ENCODE measurements at regions not wholly inside any gene's neighbourhood (a gene's known extent, or its start where the extent isn't known, plus 50 kb on each side); places are given as distances from the start of the nearest gene placed in this dataset.

GRCh38 chr14:86885280-86885679 is 1107.7 kb downstream of the GALC start:
- Histone ChIP-seq H3K27me3 (ENCODE audit: control insufficient read depth, insufficient read depth, low read length) (no peaks in the 10 kb centered on the region), H3K4me3 (ENCODE audit: low read depth in 2 of 2, low read length in 2 of 2) (no peak overlapping the region), H3K36me3 (ENCODE audit: control insufficient read depth, insufficient read depth, low read length) (no peaks in the 10 kb centered on the region), H3K27ac (ENCODE audit: low read length) (no peak overlapping the region), H3K9me3 (ENCODE audit: control insufficient read depth, insufficient read depth, low read depth, low read length) (no peaks in the 10 kb centered on the region), H3K4me1 (ENCODE audit: control insufficient read depth, insufficient read depth, low read length) (no peaks in the 10 kb centered on the region)
- DNase-seq (ENCODE audit: low read depth, low spot score) (no peak), ATAC-seq (no peak)
- ChIA-PET CTCF (no interaction called here), POLR2A (no interaction called here)
- intact Hi-C loops (cut with micrococcal nuclease; ENCODE audit: unreplicated experiment) = no loop called here
- BruUV-seq (replicated peaks) = no TSS peak
- TF ChIP-seq, protein P1, sequence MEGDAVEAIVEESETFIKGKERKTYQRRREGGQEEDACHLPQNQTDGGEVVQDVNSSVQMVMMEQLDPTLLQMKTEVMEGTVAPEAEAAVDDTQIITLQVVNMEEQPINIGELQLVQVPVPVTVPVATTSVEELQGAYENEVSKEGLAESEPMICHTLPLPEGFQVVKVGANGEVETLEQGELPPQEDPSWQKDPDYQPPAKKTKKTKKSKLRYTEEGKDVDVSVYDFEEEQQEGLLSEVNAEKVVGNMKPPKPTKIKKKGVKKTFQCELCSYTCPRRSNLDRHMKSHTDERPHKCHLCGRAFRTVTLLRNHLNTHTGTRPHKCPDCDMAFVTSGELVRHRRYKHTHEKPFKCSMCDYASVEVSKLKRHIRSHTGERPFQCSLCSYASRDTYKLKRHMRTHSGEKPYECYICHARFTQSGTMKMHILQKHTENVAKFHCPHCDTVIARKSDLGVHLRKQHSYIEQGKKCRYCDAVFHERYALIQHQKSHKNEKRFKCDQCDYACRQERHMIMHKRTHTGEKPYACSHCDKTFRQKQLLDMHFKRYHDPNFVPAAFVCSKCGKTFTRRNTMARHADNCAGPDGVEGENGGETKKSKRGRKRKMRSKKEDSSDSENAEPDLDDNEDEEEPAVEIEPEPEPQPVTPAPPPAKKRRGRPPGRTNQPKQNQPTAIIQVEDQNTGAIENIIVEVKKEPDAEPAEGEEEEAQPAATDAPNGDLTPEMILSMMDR (IDR thresholded peaks at IDR 0.05) = no peak
- no peak for TF ChIP-seq TCF7L2 (IDR thresholded peaks at IDR 0.05; ENCODE audit: low read depth, low read length)
- no peak for TF ChIP-seq SIN3A (IDR thresholded peaks at IDR 0.05; ENCODE audit: borderline replicate concordance, insufficient read depth, low read depth, low read length)
- TF ChIP-seq POLR2AphosphoS5 (IDR thresholded peaks at IDR 0.05; ENCODE audit: low read depth, low read length) = no peak
- no peak for TF ChIP-seq REST (IDR thresholded peaks at IDR 0.05; ENCODE audit: insufficient read depth in 1 of 2, low read depth in 2 of 2, low read length in 1 of 2)
- in situ Hi-C loops (cut with HindIII; ENCODE audit: low pct_unique_long_range_greater_than_20kb, low sequenced_read_pairs) = no loop called here

- Histone ChIP-seq H3K27ac (ENCODE audit: low read length) (no peak overlapping the region), H3K4me3 (ENCODE audit: low read depth in 2 of 2, low read length in 2 of 2) (no peak overlapping the region), H3K27me3 (ENCODE audit: control insufficient read depth, insufficient read depth, low read length) (no peaks in the 10 kb centered on the region), H3K36me3 (ENCODE audit: control insufficient read depth, insufficient read depth, low read length) (no peaks in the 10 kb centered on the region), H3K4me1 (ENCODE audit: control insufficient read depth, insufficient read depth, low read length) (no peaks in the 10 kb centered on the region), H3K9me3 (ENCODE audit: control insufficient read depth, insufficient read depth, low read depth, low read length) (no peaks in the 10 kb centered on the region)
- intact Hi-C loops (cut with micrococcal nuclease; ENCODE audit: unreplicated experiment) = no loop called here
- no peak for DNase-seq (ENCODE audit: low read depth, low spot score)
- in situ Hi-C loops (cut with HindIII; ENCODE audit: low pct_unique_long_range_greater_than_20kb, low sequenced_read_pairs) = no loop called here
- ATAC-seq = no peak
- TF ChIP-seq, protein P1 (IDR thresholded peaks at IDR 0.05) = no peak
- TF ChIP-seq REST (IDR thresholded peaks at IDR 0.05; ENCODE audit: insufficient read depth in 1 of 2, low read depth in 2 of 2, low read length in 1 of 2) = no peak
- TF ChIP-seq TCF7L2 (IDR thresholded peaks at IDR 0.05; ENCODE audit: low read depth, low read length) = no peak
- TF ChIP-seq SIN3A (IDR thresholded peaks at IDR 0.05; ENCODE audit: borderline replicate concordance, insufficient read depth, low read depth, low read length) = no peak
- no peak for TF ChIP-seq POLR2AphosphoS5 (IDR thresholded peaks at IDR 0.05; ENCODE audit: low read depth, low read length)
- CTCF ChIA-PET = no interaction called here
- no TSS peak for BruUV-seq (replicated peaks)
- POLR2A ChIA-PET = no interaction called here
These were observed 1108.5 kb downstream of the GALC start for GRCh38 chr14:86884498-86884897.

All from Panc1 (cell line).